ENCODE measurements at regions not wholly inside any gene's neighbourhood (a gene's known extent, or its start where the extent isn't known, plus 50 kb on each side); places are given as distances from the start of the nearest gene placed in this dataset.

GRCh38 chr16:85327731-85328675 is 215.7 kb upstream of the CIBAR2 start:
- Histone ChIP-seq H3K9me3 (ENCODE audit: insufficient read depth, low read depth) (no peaks in the 10 kb centered on the region), H3K36me3 (ENCODE audit: low read depth) (no peaks in the 10 kb centered on the region), H3K79me2 (ENCODE audit: low read depth) (no peaks in the 10 kb centered on the region), H3K4me1 (replicated peaks; ENCODE audit: insufficient read depth) (peaks cover 11% of the 10 kb centered on the region), H3K9me2 (ENCODE audit: insufficient read depth) (no peaks in the 10 kb centered on the region), H4K20me1 (ENCODE audit: insufficient read depth) (no peaks in the 10 kb centered on the region), H2AFZ (no peak overlapping the region), H3K27me3 (ENCODE audit: insufficient read depth, low read depth) (no peaks in the 10 kb centered on the region), H3K4me2 (no peak overlapping the region), H3F3A (ENCODE audit: insufficient read depth, low read depth) (peaks cover 22% of the 10 kb centered on the region), H3K4me3 (no peak overlapping the region), H3K27ac (no peak overlapping the region)
- no TSS peak for BruUV-seq (replicated peaks)
- ChIA-PET CTCF (interaction anchor here (0.6 kb wide), 1 partner anchor 20 kb away, joined by 3 read pairs; no protein-coding TSS in a partner anchor), POLR2A (ENCODE audit: unreplicated experiment) (no interaction called here)
- intact Hi-C loops (cut with micrococcal nuclease; ENCODE audit: unreplicated experiment): no loop called here
- TF ChIP-seq EZH2 (IDR thresholded peaks at IDR 0.05; ENCODE audit: low read depth): no peak
- TF ChIP-seq, protein P1, sequence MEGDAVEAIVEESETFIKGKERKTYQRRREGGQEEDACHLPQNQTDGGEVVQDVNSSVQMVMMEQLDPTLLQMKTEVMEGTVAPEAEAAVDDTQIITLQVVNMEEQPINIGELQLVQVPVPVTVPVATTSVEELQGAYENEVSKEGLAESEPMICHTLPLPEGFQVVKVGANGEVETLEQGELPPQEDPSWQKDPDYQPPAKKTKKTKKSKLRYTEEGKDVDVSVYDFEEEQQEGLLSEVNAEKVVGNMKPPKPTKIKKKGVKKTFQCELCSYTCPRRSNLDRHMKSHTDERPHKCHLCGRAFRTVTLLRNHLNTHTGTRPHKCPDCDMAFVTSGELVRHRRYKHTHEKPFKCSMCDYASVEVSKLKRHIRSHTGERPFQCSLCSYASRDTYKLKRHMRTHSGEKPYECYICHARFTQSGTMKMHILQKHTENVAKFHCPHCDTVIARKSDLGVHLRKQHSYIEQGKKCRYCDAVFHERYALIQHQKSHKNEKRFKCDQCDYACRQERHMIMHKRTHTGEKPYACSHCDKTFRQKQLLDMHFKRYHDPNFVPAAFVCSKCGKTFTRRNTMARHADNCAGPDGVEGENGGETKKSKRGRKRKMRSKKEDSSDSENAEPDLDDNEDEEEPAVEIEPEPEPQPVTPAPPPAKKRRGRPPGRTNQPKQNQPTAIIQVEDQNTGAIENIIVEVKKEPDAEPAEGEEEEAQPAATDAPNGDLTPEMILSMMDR (conservative IDR thresholded peaks at IDR 0.05): no peak
- no peak for DNase-seq

DNA sequence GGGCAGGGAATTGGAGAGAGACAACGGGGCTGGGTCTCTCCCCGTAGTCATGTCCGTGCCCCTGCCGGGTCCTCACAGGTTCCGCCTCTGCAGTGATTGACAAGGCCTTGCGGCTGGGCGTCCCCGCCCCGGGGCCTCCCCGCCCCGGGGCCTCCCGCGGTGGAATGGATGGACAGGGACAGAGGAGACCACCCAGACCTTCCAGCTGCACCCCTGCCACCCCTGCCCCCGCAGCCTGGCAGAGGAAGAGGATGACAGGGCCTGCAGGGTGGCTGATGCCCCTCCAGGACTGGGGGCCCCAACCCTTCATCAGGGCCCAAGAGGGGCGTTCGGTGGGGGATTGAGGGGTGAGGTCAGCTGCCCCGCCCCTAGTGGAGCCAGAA is 216.4 kb upstream of the CIBAR2 start:
- no TSS peak for BruUV-seq (replicated peaks)
- Histone ChIP-seq H3K4me2 (no peak overlapping the region), H3K27me3 (ENCODE audit: insufficient read depth, low read depth) (no peaks in the 10 kb centered on the region), H3K4me1 (replicated peaks; ENCODE audit: insufficient read depth) (peaks cover 11% of the 10 kb centered on the region), H3K79me2 (ENCODE audit: low read depth) (no peaks in the 10 kb centered on the region), H2AFZ (no peak overlapping the region), H3K9me2 (ENCODE audit: insufficient read depth) (no peaks in the 10 kb centered on the region), H3K9me3 (ENCODE audit: insufficient read depth, low read depth) (no peaks in the 10 kb centered on the region), H3F3A (ENCODE audit: insufficient read depth, low read depth) (peaks cover 22% of the 10 kb centered on the region), H4K20me1 (ENCODE audit: insufficient read depth) (no peaks in the 10 kb centered on the region), H3K36me3 (ENCODE audit: low read depth) (no peaks in the 10 kb centered on the region), H3K4me3 (no peak overlapping the region), H3K27ac (no peak overlapping the region)
- DNase-seq: no peak
- intact Hi-C loops (cut with micrococcal nuclease; ENCODE audit: unreplicated experiment): no loop called here
- ChIA-PET CTCF (no interaction called here), POLR2A (ENCODE audit: unreplicated experiment) (no interaction called here)
- TF ChIP-seq EZH2 (IDR thresholded peaks at IDR 0.05; ENCODE audit: low read depth): no peak
- TF ChIP-seq, protein P1 (conservative IDR thresholded peaks at IDR 0.05): no peak

DNA sequence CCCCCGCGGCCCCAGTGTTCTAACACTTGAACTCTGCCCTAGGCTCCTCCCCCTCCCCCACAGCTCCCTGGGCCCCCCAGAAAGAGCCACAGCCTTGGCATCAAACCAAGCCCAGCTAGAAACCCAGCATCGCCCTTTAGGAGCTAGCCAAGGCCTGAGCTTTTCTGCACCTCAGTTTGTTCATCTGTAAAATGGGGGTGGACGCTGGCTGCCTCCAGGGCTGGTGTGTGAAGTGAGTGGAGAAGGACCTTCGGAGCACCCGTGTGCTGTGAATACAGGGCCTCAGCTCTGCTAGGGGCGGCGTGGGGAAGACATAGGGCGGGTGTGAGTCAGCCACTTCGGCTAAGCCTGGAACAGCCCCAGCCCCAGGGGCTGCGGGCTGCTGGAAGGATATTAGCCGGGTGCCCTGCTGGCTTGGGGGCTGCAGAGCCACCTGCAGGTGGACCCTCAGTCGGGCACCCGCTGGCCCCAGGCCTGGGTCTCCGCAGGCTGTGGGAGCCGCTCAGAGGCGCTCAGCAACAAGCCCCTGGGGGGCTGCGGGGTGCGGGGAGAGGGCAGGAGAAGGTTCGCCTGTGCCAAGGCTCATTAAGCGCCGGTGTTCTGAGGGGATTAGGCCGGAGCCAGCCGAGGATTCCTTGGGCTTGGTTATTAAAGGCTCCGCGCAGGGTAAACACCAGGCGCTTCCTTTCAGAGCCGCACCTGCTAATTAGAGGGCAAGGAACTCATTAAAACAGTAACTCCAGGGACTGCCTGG is 217.0 kb upstream of the CIBAR2 start:
- H3K4me1 ChIP-seq (replicated peaks; ENCODE audit: insufficient read depth): peaks cover 12% of the 10 kb centered on the region
- intact Hi-C loops (cut with micrococcal nuclease; ENCODE audit: unreplicated experiment): no loop called here
- no peak overlapping the region for H3K27ac ChIP-seq
- no peaks in the 10 kb centered on the region for H4K20me1 ChIP-seq (ENCODE audit: insufficient read depth)
- H3K4me3 ChIP-seq: no peak overlapping the region
- ChIA-PET POLR2A (ENCODE audit: unreplicated experiment) (no interaction called here), CTCF (no interaction called here)
- DNase-seq: no peak
- H3K9me2 ChIP-seq (ENCODE audit: insufficient read depth): no peaks in the 10 kb centered on the region
- H3F3A ChIP-seq (ENCODE audit: insufficient read depth, low read depth): peaks cover 22% of the 10 kb centered on the region
- no TSS peak for BruUV-seq (replicated peaks)
- H3K9me3 ChIP-seq (ENCODE audit: insufficient read depth, low read depth): no peaks in the 10 kb centered on the region
- H3K36me3 ChIP-seq (ENCODE audit: low read depth): no peaks in the 10 kb centered on the region
- no peaks in the 10 kb centered on the region for H3K79me2 ChIP-seq (ENCODE audit: low read depth)
- H3K27me3 ChIP-seq (ENCODE audit: insufficient read depth, low read depth): no peaks in the 10 kb centered on the region
- TF ChIP-seq, protein P1 (conservative IDR thresholded peaks at IDR 0.05): no peak
- H2AFZ ChIP-seq: no peak overlapping the region
- no peak overlapping the region for H3K4me2 ChIP-seq

Measured in PC-9 (cell line).